Fibroblast of mammary gland (primary cell): ENCODE measurements at regions not wholly inside any gene's neighbourhood (a gene's known extent, or its start where the extent isn't known, plus 50 kb on each side); places are given as distances from the start of the nearest gene placed in this dataset.

Experiments used
- DNase-seq: peaks from one replicate; pipeline ENCODE4 v3.0.0-alpha.2; 2010; ENCODE audit warnings: low read depth
- H3K4me3 ChIP-seq: 2 replicates; pipeline ENCODE4 v1.5.1; 2011; ENCODE audit warnings: low read depth, mild to moderate bottlenecking, low read length, moderate library complexity; ENCODE audit not compliant: control insufficient read depth
- TF ChIP-seq, protein P1 (sequence below): conservative IDR thresholded peaks from 2 replicates; pipeline ENCODE4 v1.5.1; 2011; ENCODE audit warnings: low read depth, low read length, inconsistent platforms; ENCODE audit not compliant: control insufficient read depth, insufficient read depth

DNA sequence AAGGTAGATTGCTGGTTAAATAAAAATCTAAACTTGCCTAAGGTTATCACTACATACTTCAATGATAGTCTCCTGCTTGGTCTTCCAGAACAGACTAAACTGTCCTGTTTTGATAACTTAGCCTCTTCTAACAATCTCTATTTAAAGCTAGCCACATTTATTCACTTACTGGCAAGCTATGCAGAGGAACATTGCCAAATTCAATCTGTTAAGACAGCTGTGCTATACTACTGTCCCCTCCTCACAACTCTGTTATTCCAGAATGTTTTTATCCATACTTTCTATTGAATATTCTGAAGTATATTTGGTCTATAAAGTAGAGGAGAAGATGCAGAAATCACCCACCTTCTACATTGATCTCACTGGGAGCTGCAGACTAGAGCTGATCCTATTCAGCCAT is 594.0 kb upstream of the CCDC54 start:
- TF ChIP-seq, protein P1, sequence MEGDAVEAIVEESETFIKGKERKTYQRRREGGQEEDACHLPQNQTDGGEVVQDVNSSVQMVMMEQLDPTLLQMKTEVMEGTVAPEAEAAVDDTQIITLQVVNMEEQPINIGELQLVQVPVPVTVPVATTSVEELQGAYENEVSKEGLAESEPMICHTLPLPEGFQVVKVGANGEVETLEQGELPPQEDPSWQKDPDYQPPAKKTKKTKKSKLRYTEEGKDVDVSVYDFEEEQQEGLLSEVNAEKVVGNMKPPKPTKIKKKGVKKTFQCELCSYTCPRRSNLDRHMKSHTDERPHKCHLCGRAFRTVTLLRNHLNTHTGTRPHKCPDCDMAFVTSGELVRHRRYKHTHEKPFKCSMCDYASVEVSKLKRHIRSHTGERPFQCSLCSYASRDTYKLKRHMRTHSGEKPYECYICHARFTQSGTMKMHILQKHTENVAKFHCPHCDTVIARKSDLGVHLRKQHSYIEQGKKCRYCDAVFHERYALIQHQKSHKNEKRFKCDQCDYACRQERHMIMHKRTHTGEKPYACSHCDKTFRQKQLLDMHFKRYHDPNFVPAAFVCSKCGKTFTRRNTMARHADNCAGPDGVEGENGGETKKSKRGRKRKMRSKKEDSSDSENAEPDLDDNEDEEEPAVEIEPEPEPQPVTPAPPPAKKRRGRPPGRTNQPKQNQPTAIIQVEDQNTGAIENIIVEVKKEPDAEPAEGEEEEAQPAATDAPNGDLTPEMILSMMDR, result no peak
- no peak for DNase-seq
- no peak overlapping the region for H3K4me3 ChIP-seq

DNA sequence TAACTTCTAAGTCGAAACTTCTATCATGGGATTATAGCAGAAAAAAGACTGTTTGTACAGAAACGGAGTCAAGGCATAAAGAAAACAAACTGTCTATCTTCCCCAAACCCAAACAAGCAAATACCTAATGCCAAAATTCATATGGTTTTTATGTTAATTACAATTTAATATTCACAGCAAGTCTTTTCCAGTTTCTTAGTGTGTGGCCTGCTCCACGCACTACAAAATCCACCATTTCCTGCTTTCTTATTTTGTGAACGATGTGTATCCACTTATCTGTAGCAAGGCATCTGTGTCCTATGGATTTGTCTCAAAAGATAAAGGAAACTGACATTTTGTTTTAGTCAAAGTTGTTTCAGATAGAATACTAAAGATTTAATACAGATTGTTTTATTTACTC is 588.0 kb upstream of the CCDC54 start:
- H3K4me3 ChIP-seq, result no peak overlapping the region
- no peak for DNase-seq
- TF ChIP-seq, protein P1, result no peak

DNA sequence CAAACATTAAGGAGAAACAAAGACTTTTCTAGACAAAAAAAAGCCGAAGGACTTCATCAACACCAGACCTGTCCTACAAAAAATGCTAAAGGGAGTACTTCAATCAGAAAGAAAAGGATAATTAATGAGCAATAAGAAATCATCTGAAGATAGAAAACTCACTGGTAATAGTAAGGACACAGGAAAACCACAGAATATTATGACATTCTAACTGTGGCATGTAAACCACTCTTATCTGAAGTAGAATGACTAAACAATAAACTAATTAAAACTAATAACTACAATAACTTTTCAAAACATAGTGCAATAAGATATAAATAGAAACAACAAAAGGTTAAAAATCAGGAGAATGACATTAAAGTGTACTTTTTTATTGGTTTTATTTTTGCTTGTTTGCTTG is 584.5 kb upstream of the CCDC54 start:
- TF ChIP-seq, protein P1, result no peak

DNA sequence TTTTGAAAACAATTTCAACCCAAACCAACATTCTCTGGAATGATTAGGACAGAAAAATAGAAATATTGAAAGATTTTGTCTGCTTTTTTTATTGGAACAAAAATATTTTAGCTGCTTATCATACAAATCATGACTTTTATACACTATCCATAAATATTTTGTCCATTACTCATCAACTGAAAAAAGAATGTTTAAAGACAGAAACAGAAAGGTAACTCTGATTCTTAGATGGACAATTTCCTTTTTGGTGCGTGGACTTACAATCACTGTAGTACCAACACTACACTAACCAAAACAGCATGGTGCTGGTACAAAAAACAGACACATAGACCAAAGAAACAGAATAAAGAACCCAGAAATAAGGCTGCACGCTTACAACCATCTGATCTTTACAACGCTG is 582.8 kb upstream of the CCDC54 start:
- no peak overlapping the region for H3K4me3 ChIP-seq
- TF ChIP-seq, protein P1, result no peak

More for the DNA sequence above, 584.5 kb upstream of the CCDC54 start:
- no peak overlapping the region for H3K4me3 ChIP-seq
- no peak for DNase-seq

DNA sequence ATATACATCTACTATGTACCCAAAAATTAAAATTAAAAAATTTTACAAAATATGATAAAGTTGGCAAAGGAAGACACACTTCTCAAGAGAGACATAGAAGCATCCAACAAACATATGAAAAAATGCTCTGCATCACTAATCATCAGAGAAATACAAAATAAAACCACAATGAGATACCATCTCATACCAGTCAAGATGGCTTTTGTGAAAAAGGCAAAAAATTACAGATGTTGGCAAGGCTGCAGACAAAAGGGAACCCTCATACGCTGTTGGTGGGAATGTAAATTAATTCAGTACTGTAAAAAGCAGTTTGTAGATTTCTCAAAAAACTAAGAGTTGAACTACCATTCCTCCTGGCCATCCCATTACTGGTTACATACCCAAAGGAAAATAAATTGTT is 581.7 kb upstream of the CCDC54 start:
- H3K4me3 ChIP-seq, result no peak overlapping the region
- TF ChIP-seq, protein P1, result no peak

More for the DNA sequence above, 582.8 kb upstream of the CCDC54 start:
- DNase-seq, result no peak

DNA sequence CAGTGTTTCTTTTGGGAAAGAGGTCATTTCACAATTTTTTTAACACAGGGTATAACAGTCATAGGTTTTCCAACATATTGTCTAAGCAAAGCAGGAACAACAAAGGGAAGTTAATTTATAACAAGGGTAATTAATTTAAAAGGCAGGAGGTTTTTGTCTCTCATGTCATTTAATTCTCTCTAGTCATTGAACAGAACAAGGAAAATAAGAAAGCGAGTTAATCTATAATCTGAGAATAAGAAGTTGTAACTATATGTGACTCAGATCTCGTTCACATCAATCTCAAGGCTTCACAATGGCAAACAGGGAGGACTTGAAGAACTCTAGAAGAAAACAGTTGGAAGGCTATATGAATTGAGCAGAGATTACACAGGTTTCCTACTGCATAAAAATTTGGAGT is 579.8 kb upstream of the CCDC54 start:
- TF ChIP-seq, protein P1, result no peak
- no peak overlapping the region for H3K4me3 ChIP-seq
- DNase-seq, result no peak

More for the DNA sequence above, 581.7 kb upstream of the CCDC54 start:
- DNase-seq, result no peak

DNA sequence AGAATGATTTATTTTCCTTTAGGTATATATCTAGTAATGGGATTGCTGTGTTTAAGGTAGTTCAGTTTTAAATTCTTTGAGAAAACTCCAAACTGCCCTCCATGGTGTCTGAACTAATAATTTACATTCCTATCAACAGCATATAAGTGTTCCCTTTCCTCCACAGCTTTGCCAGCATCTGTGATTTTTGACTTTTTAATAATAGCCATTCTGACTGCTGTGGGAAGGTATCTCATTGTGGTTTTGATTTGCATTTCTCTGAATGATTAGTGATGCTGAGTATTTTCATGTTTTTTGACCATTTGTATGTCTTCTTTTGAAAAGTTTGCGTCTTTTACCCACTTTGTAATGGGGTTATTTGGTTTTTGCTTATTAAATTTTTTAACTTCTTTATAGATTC is 571.6 kb upstream of the CCDC54 start:
- no peak overlapping the region for H3K4me3 ChIP-seq
- TF ChIP-seq, protein P1, result no peak
- DNase-seq, result no peak
